ENCODE measurements at regions not wholly inside any gene's neighbourhood (a gene's known extent, or its start where the extent isn't known, plus 50 kb on each side); places are given as distances from the start of the nearest gene placed in this dataset.

DNA sequence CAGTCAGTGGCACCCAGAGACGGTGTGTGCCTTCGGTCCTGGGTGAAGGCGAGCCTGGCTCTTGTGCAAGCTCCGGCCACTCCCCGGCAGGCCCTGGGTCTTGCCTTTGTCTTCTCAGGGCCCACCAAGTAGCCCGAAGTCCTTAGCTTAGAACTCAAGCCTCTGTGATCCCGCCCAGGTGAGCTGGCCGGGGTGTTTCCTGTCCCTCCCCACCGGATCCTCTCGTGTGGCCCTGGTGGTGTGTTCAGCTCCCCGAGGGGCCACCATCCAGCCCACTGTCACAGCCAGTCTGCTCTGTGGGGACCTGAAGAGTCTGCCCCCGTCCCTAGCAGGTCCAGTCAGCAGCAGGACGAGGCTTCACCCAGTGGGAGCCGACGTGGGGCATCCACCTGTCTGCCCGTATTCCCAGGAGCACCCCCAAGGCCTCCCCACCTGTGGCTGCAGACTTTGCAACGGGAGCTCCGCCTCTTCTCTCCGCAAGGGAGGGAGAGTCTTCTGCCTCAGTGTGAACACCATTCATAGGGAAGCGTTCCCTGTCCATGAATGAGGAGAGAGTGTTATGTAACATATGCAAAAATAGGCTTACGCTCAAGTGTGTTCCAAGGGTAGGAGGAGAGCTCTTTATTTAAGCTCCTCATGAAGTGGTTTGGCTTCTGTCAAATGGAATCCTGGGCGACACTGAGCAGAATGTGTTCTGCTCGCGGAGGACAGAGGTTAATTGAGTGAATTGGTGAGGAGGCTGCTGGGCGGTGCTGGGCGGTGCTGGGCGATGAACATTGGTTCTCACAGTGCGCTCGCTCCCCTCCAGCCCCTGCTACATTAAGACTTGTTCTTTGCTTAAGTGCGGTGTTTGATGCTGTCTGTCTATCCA lies 108.9 kb downstream of the CRYAA start:
- TF ChIP-seq GATA2 (IDR thresholded peaks at IDR 0.05; ENCODE audit: low read depth, low read length) (no peak), GATA3 (IDR thresholded peaks at IDR 0.05; ENCODE audit: low read depth, low read length) (no peak)
